ENCODE measurements at regions not wholly inside any gene's neighbourhood (a gene's known extent, or its start where the extent isn't known, plus 50 kb on each side); places are given as distances from the start of the nearest gene placed in this dataset.
"Not testable (repeated sequence)": the region's sequence is repeated elsewhere in the genome, so short reads cannot be mapped to it uniquely, and the experiment has no call there.

DNA sequence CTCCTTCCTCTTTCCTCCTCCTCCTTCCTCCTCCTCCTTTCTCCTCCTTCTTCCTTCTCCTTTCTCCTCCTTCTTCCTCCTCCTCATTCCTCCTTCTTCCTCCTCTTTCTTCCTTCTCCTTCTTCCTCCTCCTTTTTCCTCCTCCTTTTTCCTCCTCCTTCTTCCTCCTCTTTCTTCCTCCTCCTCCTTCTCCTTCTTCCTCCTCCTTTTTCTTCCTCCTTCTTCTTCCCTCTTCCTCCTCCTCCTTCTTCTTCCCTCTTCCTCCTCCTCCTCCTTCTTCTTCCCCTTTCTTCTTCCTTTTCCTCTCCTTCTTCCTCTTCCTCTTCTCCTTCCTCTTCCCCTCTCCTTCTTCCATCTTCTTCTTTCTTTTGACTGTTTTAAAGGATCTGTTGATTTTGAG lies 538.8 kb downstream of the TMEM38B start (continued):
- no peak for TF ChIP-seq HNF4A (conservative IDR thresholded peaks at IDR 0.05)
- no peak for TF ChIP-seq FOXA1 (IDR thresholded peaks at IDR 0.05)
- TF ChIP-seq NR2F2 (IDR thresholded peaks at IDR 0.05): no peak

DNA sequence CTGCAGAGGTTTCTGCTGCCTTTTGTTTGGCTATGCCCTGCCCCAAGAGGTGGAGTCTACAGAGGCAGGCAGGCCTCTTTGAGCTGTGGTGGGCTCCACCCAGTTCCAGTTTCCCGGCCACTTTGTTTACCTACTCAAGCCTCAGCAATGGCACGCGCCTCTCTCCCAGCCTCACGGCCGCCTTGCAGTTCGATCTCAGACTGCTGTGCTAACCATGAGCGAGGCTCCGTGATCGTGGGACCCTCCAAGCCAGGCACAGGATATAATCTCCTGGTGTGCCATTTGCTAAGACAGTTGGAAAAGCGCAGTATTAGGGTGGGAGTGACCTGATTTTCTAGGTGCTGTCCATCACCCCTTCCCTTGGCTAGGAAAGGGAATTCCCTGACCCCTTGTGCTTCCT lies 566.6 kb downstream of the TMEM38B start:
- H3K27ac ChIP-seq (ENCODE audit: low read depth in 1 of 2, low read length in 2 of 2); H3K4me3 ChIP-seq (ENCODE audit: low read depth in 1 of 3, low read length in 3 of 3); DNase-seq (ENCODE audit: low spot score); H3K36me3 ChIP-seq (ENCODE audit: control insufficient read depth in 4 of 4, insufficient read depth in 3 of 4, low read depth in 1 of 4, low read length in 3 of 4); H3K9me3 ChIP-seq (ENCODE audit: control insufficient read depth in 4 of 4, low read length in 3 of 4); H3K9ac ChIP-seq (ENCODE audit: low read depth in 1 of 2, low read length in 2 of 2); H3K4me1 ChIP-seq (ENCODE audit: control insufficient read depth in 4 of 4, insufficient read depth in 4 of 4, low read length in 3 of 4); H3K27me3 ChIP-seq (ENCODE audit: control insufficient read depth in 4 of 4, insufficient read depth in 4 of 4, low read length in 3 of 4): not testable (repeated sequence)
- WGBS: 94% methylated on average over 10 of the region's 10 CpGs

DNA sequence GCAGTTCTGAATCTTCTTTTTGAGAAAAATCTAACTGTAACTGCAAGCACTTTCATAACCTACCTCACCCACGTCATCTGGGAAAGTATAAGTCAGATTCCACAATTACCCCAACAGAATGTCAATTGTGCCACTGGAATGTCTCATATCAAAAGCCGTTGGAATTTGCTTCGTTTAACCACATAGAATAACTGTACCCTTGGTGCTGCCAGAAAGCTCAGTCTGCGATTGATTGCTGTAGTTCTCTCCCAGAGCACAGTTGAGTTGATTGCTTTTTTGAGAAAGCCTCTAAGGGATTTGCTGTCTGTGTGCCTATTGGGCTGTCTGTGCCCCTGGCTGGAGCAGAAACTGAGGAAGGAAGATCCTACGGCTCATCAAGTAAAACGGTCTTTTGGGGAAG lies 583.6 kb downstream of the TMEM38B start:
- no peaks in the 10 kb centered on the region for H3K36me3 ChIP-seq (ENCODE audit: control insufficient read depth in 4 of 4, insufficient read depth in 3 of 4, low read depth in 1 of 4, low read length in 3 of 4)
- no peak overlapping the region for H3K4me3 ChIP-seq (ENCODE audit: low read depth in 1 of 3, low read length in 3 of 3)
- TF ChIP-seq TAF1 (conservative IDR thresholded peaks at IDR 0.05) (no peak), RXRA (IDR thresholded peaks at IDR 0.05) (no peak), JUND (IDR thresholded peaks at IDR 0.05) (no peak), FOXA1 (IDR thresholded peaks at IDR 0.05) (no peak), FOXA2 (IDR thresholded peaks at IDR 0.05) (no peak), GABPA (IDR thresholded peaks at IDR 0.05 in 1 of 2, conservative IDR thresholded peaks at IDR 0.05 in 1 of 2) (no peak), YY1 (IDR thresholded peaks at IDR 0.05) (no peak), SP1 (IDR thresholded peaks at IDR 0.05) (no peak), RAD21 (IDR thresholded peaks at IDR 0.05) (no peak), HNF4A (conservative IDR thresholded peaks at IDR 0.05) (no peak), NR2F2 (IDR thresholded peaks at IDR 0.05) (no peak), EGR1 (IDR thresholded peaks at IDR 0.05; ENCODE audit: low read depth in 2 of 2) (no peak)
- TF ChIP-seq, protein P1, sequence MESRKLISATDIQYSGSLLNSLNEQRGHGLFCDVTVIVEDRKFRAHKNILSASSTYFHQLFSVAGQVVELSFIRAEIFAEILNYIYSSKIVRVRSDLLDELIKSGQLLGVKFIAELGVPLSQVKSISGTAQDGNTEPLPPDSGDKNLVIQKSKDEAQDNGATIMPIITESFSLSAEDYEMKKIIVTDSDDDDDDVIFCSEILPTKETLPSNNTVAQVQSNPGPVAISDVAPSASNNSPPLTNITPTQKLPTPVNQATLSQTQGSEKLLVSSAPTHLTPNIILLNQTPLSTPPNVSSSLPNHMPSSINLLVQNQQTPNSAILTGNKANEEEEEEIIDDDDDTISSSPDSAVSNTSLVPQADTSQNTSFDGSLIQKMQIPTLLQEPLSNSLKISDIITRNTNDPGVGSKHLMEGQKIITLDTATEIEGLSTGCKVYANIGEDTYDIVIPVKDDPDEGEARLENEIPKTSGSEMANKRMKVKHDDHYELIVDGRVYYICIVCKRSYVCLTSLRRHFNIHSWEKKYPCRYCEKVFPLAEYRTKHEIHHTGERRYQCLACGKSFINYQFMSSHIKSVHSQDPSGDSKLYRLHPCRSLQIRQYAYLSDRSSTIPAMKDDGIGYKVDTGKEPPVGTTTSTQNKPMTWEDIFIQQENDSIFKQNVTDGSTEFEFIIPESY (IDR thresholded peaks at IDR 0.05): no peak
- TF ChIP-seq, protein P2, sequence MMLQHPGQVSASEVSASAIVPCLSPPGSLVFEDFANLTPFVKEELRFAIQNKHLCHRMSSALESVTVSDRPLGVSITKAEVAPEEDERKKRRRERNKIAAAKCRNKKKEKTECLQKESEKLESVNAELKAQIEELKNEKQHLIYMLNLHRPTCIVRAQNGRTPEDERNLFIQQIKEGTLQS (IDR thresholded peaks at IDR 0.05): no peak
- TF ChIP-seq, protein P3, sequence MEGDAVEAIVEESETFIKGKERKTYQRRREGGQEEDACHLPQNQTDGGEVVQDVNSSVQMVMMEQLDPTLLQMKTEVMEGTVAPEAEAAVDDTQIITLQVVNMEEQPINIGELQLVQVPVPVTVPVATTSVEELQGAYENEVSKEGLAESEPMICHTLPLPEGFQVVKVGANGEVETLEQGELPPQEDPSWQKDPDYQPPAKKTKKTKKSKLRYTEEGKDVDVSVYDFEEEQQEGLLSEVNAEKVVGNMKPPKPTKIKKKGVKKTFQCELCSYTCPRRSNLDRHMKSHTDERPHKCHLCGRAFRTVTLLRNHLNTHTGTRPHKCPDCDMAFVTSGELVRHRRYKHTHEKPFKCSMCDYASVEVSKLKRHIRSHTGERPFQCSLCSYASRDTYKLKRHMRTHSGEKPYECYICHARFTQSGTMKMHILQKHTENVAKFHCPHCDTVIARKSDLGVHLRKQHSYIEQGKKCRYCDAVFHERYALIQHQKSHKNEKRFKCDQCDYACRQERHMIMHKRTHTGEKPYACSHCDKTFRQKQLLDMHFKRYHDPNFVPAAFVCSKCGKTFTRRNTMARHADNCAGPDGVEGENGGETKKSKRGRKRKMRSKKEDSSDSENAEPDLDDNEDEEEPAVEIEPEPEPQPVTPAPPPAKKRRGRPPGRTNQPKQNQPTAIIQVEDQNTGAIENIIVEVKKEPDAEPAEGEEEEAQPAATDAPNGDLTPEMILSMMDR (IDR thresholded peaks at IDR 0.05; ENCODE audit: low read depth, low read length, missing input control): no peak
- TF ChIP-seq, protein P4, sequence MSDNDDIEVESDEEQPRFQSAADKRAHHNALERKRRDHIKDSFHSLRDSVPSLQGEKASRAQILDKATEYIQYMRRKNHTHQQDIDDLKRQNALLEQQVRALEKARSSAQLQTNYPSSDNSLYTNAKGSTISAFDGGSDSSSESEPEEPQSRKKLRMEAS (IDR thresholded peaks at IDR 0.05): no peak
- H3K9ac ChIP-seq (ENCODE audit: low read depth in 1 of 2, low read length in 2 of 2): no peak overlapping the region
- no peaks in the 10 kb centered on the region for H3K4me1 ChIP-seq (ENCODE audit: control insufficient read depth in 4 of 4, insufficient read depth in 4 of 4, low read length in 3 of 4)
- peaks cover 0 to 9% (median under 1%) of the 10 kb centered on the region in 4 donors for H3K9me3 ChIP-seq (ENCODE audit: control insufficient read depth in 4 of 4, low read length in 3 of 4)
- no peak overlapping the region for H3K27ac ChIP-seq (ENCODE audit: low read depth in 1 of 2, low read length in 2 of 2)
- DNase-seq (ENCODE audit: low spot score): no peak
- 85% methylated on average over 6 of the region's 6 CpGs for WGBS
- H3K27me3 ChIP-seq (ENCODE audit: control insufficient read depth in 4 of 4, insufficient read depth in 4 of 4, low read length in 3 of 4): no peaks in the 10 kb centered on the region

All from liver (tissue), 8 donors.